SJCRH30 (cell line): ENCODE measurements at regions not wholly inside any gene's neighbourhood (a gene's known extent, or its start where the extent isn't known, plus 50 kb on each side); places are given as distances from the start of the nearest gene placed in this dataset.

Source experiments
- DNase-seq, 2 experiments: peaks; one replicate each; pipeline ENCODE4 v3.0.0-alpha.2; 2015 to 2020
- H3K27ac ChIP-seq: fragments of 250-450 bp; sonication (Bioruptor Pico); 2 replicates; pipeline ENCODE4 v1.5.1; 2020; ENCODE audit warnings: mild to moderate bottlenecking, moderate library complexity
- H3K27me3 ChIP-seq: fragments of 250-450 bp; sonication (Bioruptor Pico); 2 replicates; pipeline ENCODE4 v1.5.1; 2020; ENCODE audit warnings: mild to moderate bottlenecking, moderate library complexity
- H3K36me3 ChIP-seq: fragments of 250-450 bp; sonication (Bioruptor Pico); 2 replicates; pipeline ENCODE4 v1.5.1; 2020; ENCODE audit warnings: mild to moderate bottlenecking, moderate library complexity
- H3K4me1 ChIP-seq: fragments of 250-450 bp; sonication (Bioruptor Pico); 2 replicates; pipeline ENCODE4 v1.5.1; 2020; ENCODE audit warnings: mild to moderate bottlenecking, moderate library complexity
- H3K4me3 ChIP-seq: fragments of 250-450 bp; sonication (Bioruptor Pico); 2 replicates; pipeline ENCODE4 v1.5.1; 2020; ENCODE audit warnings: mild to moderate bottlenecking, moderate library complexity
- H3K9me3 ChIP-seq: fragments of 250-450 bp; sonication (Bioruptor Pico); replicated peaks from 2 replicates; pipeline ENCODE4 v1.5.1; 2020; ENCODE audit warnings: mild to moderate bottlenecking, moderate library complexity

DNA sequence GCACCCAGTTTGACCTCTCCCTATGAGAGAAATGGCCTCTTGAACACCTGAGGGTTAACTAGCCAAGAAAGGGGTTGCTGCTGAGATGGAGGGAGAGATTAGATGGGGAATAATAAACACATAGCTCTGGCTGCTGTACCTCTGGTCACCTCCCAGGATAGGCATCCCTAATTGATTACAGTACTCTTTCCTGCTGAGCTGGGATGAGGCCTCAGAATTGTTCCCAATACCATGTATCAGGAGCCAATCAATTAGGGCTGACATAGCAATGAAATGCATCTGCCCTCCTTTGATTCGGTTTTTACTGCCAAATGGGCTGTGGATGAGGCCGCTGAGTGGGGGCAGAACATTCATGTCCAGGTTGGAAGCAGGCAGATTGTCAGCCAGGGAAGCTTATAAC, 339.4 kb upstream of the SLCO3A1 start:
- no peak overlapping the region for H3K4me3 ChIP-seq
- H3K9me3 ChIP-seq = no peaks in the 10 kb centered on the region
- no peaks in the 10 kb centered on the region for H3K4me1 ChIP-seq
- H3K36me3 ChIP-seq = no peaks in the 10 kb centered on the region
- H3K27me3 ChIP-seq = peaks cover 15% of the 10 kb centered on the region
- DNase-seq = no peak
- no peak overlapping the region for H3K27ac ChIP-seq

DNA sequence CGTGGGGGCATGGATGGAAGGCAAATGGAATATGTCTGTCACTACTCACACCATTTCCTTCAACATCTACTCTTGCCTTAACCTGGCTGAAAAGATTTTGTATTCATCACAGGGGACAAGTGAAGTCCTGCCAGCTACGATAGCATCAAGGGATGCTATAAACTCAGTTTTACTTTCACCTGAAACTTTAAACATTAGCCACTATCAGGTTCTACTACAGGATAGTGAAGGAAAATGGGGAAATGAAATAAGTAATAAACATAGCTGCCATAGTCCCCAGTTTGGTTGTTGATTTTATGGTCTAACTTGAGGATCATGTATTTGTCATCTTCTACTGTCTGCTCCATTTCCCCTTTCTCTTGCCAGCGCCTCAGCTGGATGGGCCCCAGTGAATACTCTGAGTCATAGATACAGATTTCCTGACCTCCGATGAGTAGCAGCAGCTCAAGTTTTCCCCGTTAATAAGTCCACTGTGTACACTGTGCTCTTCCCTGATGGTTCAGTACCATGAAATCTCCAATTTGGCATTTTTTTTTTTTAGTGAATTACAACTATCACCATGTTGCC, 338.2 kb upstream of the SLCO3A1 start:
- no peaks in the 10 kb centered on the region for H3K9me3 ChIP-seq
- no peaks in the 10 kb centered on the region for H3K36me3 ChIP-seq
- H3K27ac ChIP-seq = no peak overlapping the region
- H3K27me3 ChIP-seq = peaks cover 15% of the 10 kb centered on the region
- DNase-seq = no peak
- no peaks in the 10 kb centered on the region for H3K4me1 ChIP-seq
- H3K4me3 ChIP-seq = no peak overlapping the region

DNA sequence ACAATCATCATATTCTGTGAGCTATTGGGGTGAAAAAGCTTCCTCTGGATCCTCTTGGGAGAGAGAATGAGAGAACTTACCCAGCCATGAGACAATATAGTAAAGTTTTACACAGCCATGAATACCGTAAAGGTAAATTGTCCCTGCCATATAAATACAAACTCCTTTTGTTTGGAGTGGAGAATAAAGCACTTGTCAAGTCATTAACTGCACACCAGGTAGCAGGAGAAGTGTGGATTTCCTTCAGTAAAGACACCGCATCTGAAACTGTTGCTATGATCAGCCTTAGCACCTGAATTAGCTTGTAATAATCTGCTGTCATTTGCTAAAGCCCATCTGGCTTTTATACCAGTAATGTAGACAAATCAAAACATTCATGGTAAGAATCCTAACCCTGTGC, 336.6 kb upstream of the SLCO3A1 start:
- peaks cover 15% of the 10 kb centered on the region for H3K27me3 ChIP-seq
- DNase-seq = no peak
- no peak overlapping the region for H3K27ac ChIP-seq
- no peak overlapping the region for H3K4me3 ChIP-seq
- H3K36me3 ChIP-seq = no peaks in the 10 kb centered on the region
- no peaks in the 10 kb centered on the region for H3K4me1 ChIP-seq
- H3K9me3 ChIP-seq = no peaks in the 10 kb centered on the region

DNA sequence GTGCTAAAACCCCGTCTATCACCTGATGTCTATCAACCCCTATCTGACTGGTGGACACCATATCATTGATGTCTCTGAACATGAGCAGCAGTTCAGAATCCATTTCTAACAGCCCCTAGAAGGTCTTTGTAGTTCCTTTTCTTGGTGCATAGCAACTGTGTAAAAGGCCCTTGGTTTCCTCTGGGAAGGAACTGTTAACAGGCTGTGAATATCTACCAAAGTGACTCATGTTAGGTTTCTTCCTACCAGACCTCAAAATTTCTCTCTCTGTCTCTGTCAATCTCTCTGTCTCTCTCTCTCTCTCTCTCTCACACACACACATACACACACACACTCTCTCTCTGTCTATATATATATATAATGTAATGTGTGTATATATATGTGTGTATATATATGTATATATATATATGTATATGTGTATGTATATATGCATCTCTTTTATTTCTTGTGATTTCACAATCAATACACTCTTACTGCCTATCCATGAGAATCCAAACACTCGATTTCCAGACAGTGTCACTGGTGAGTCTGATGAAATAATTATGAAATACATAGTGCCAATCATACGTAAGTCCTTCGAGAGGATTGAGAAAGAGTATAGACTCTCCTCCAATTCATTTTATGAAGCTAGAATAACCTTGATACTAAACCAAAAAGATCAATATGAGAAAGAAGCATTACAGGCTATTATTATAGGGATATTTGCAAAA, 335.9 kb upstream of the SLCO3A1 start:
- peaks cover 15% of the 10 kb centered on the region for H3K27me3 ChIP-seq
- H3K9me3 ChIP-seq = no peaks in the 10 kb centered on the region
- H3K27ac ChIP-seq = no peak overlapping the region
- DNase-seq = no peak
- H3K36me3 ChIP-seq = no peaks in the 10 kb centered on the region
- no peaks in the 10 kb centered on the region for H3K4me1 ChIP-seq
- no peak overlapping the region for H3K4me3 ChIP-seq

DNA sequence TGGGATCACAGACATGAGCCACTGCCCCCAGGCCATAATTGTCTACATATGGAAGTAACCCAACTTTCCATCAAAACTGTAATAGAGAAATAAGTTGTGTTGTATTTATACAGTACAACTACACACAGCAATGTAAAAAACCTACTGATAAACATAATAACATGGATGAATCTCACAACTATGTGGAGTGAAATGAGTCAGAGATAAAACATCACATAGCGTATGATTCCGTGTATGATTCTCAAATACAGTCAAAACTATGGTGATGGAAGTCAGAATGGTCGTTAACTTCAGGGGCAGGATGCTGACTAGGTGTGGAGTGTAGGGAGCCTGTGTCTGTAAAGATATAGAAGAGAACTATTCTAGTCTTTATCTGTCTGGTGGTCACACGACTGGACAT, 332.7 kb upstream of the SLCO3A1 start:
- no peak for DNase-seq
- Histone ChIP-seq H3K27ac (no peak overlapping the region), H3K4me1 (no peaks in the 10 kb centered on the region), H3K36me3 (no peaks in the 10 kb centered on the region), H3K27me3 (peaks cover 5% of the 10 kb centered on the region; the same call in 1 of the 2 replicates), H3K9me3 (no peaks in the 10 kb centered on the region), H3K4me3 (no peak overlapping the region)

DNA sequence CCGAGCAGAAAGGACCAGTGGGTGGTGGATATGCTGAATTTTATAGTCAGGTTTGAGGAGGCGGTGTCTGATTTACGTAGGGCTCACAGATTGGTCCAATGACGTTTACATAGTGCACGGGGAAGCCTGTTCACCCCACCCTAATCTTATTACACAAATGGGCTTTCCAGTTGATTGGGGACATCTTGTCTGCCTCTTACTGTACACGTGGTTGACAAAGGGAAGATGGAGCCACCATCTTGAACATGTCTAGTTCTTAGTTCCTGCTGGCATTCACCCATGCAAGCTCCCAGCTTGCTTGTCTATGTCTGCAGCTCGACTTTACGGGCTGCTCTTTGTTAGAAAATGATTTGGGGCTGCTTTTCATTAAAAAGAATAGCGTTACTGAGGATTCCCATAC, 332.0 kb upstream of the SLCO3A1 start:
- Histone ChIP-seq H3K4me3 (no peak overlapping the region), H3K9me3 (no peaks in the 10 kb centered on the region), H3K4me1 (no peaks in the 10 kb centered on the region), H3K27me3 (peaks cover 5% of the 10 kb centered on the region; the same call in 1 of the 2 replicates), H3K27ac (no peak overlapping the region), H3K36me3 (no peaks in the 10 kb centered on the region)
- no peak for DNase-seq

DNA sequence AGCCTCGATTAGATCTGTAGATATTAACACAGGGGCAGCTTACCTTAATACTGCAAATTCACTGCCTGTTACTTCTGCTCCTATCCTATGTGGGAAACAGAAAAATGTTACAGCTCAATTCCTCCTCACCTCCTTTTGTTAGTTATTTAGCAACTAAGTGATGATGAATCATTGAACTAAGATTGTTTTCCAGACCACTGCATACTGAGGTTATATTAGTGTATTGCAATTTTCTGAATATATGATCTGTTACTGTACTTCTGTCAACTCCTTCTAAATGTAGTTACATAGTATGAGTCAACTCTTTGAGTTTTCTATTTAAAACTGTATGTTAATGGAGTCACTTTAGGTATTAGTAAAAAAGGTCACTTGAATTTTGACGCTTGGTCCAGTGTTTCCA, 331.5 kb upstream of the SLCO3A1 start:
- Histone ChIP-seq H3K27ac (no peak overlapping the region), H3K4me1 (no peaks in the 10 kb centered on the region)
- DNase-seq = no peak

DNA sequence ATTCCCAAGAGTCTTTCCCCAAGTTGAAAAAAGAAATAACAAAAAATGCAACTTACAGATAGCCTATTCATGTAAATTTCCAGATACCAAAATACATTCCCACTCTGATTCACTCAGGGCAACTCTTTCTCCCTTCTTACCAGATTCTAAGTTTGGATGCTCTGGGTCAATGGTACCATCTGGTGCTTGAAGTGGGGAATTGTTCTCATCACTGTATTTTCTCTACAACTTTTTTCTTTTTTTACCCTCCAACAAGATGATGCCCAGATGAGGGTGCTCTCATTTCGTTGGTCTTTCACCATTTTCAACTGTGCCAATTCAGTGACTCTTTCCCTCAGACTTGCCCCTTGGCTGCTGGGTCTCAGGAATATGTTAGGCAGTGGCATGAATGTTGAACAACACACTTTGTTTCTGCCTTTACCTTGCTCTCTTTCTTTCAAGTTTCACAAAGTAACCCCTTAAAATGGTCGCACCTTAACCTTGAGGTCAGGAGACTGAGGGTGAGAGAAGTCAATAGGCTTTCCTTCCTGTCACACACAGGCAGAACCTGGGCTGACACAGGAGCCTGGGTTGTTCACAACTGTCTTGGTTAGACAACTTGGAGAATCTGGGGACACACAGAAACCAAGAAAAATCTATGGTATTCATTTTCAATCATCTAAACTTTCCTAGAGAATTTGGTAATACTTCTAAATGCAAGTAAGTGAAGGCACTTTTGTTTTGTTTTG, 330.7 kb upstream of the SLCO3A1 start:
- no peak for DNase-seq
- Histone ChIP-seq H3K27me3 (peaks cover 5% of the 10 kb centered on the region; the same call in 1 of the 2 replicates), H3K9me3 (no peaks in the 10 kb centered on the region), H3K4me3 (no peak overlapping the region), H3K36me3 (no peaks in the 10 kb centered on the region), H3K4me1 (no peaks in the 10 kb centered on the region), H3K27ac (no peak overlapping the region)

More for the DNA sequence above, 331.5 kb upstream of the SLCO3A1 start:
- peaks cover 5% of the 10 kb centered on the region; the same call in 1 of the 2 replicates for H3K27me3 ChIP-seq
- no peaks in the 10 kb centered on the region for H3K9me3 ChIP-seq
- H3K4me3 ChIP-seq = no peak overlapping the region
- no peaks in the 10 kb centered on the region for H3K36me3 ChIP-seq

DNA sequence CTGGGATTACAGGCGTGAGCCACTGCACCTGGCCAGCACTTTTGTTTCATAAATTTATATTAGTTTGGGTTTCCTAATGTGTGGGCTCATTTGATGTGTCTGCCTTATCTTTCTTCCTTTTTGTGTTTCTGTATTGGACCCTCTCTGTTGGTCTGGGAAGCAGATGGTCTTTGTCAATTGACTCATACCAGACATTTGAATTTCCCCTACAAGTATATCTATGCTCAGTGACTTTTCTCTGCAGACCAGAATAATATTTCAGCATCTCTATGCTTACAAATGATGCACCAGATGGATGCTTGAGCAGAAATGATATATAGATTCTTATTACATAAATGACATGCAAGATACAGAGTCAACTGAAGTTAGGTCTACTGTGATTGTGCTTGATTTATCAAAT, 329.9 kb upstream of the SLCO3A1 start:
- DNase-seq = no peak
- Histone ChIP-seq H3K27me3 (no peaks in the 10 kb centered on the region), H3K4me3 (no peak overlapping the region), H3K27ac (no peak overlapping the region), H3K4me1 (no peaks in the 10 kb centered on the region), H3K9me3 (no peaks in the 10 kb centered on the region), H3K36me3 (no peaks in the 10 kb centered on the region)

DNA sequence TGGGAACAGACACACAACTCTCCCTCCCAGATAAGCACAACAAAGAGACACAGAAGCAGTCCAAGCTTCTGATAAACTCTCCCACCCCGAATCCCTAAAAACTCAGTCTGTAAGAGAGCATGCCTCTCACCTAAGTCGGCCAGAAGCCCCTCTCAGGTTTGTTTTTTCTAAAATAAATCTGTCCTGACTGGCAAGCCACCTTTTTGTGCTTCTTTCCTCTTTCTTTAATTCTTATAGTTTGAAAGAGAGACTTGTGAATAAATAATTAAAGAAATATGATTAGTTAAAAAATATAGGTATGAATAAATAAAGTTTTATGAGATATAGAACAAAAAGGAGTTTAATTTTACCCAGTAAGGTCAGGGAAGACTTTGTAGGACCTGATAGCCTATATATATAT, 329.0 kb upstream of the SLCO3A1 start:
- Histone ChIP-seq H3K4me3 (no peak overlapping the region), H3K9me3 (no peaks in the 10 kb centered on the region), H3K27ac (no peak overlapping the region), H3K27me3 (no peaks in the 10 kb centered on the region), H3K4me1 (no peaks in the 10 kb centered on the region), H3K36me3 (no peaks in the 10 kb centered on the region)
- DNase-seq = no peak

DNA sequence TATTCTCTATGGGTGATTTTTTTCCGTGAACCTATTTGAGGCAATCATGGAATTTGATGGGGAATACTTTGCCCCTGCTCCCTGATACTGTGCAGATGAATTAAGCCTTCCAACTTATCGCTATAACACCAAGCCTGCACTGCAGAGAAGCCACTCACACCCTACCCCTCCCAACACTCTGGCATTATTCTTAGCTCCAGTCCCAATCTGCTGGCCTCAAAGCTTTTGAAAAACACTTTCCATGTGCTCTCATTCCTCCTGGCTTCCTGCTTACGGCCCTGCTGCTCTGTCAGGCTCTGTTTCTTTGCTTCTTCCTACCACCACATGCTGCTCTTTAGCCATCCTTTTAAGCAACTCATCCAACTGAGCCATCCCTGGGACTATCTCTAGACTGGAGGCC, 327.8 kb upstream of the SLCO3A1 start:
- Histone ChIP-seq H3K36me3 (no peaks in the 10 kb centered on the region), H3K4me1 (no peaks in the 10 kb centered on the region), H3K4me3 (no peak overlapping the region), H3K27ac (no peak overlapping the region), H3K27me3 (no peaks in the 10 kb centered on the region), H3K9me3 (no peaks in the 10 kb centered on the region)
- no peak for DNase-seq

DNA sequence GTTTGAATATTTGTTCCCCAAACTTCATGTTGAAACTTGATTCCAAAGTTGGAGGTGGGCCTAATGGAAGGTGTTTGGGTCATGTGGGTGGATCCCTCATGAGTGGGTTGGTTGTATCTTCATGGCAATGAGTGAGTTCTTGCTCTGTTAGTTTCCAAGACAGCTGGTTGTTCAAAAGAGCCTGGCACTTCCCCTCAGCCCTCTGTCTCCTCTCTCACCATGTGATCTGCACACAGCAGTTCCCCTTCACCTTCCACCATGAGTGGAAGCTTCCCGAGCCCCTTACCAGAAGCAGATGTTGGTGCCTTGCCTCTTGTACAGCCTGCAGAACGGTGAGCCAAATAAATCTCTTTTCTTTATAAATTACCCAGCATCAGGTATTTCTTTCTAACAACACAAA, 327.1 kb upstream of the SLCO3A1 start:
- Histone ChIP-seq H3K27ac (no peak overlapping the region), H3K9me3 (no peaks in the 10 kb centered on the region), H3K27me3 (no peaks in the 10 kb centered on the region), H3K4me3 (no peak overlapping the region), H3K4me1 (no peaks in the 10 kb centered on the region), H3K36me3 (no peaks in the 10 kb centered on the region)
- DNase-seq = no peak

DNA sequence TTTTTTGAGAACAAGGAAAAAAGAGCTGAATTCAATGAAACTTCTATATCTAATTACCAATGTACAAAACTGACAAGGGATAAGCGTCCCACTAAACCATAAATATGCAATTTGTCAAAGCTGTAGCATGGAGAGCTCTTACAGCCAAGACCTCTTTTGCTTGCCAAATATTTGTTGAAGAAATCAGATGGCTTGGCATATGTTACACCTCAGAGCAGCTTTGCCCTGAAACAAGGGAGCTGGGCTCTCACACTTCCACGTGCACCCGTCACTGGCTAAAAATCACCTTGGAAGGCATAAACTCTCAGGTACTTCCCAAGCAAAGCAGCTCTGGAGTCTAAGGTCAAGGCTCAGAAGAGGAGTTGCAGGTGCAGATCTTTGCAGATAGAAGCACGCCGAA, 324.7 kb upstream of the SLCO3A1 start:
- Histone ChIP-seq H3K4me1 (no peaks in the 10 kb centered on the region), H3K4me3 (no peak overlapping the region)
- DNase-seq = no peak

DNA sequence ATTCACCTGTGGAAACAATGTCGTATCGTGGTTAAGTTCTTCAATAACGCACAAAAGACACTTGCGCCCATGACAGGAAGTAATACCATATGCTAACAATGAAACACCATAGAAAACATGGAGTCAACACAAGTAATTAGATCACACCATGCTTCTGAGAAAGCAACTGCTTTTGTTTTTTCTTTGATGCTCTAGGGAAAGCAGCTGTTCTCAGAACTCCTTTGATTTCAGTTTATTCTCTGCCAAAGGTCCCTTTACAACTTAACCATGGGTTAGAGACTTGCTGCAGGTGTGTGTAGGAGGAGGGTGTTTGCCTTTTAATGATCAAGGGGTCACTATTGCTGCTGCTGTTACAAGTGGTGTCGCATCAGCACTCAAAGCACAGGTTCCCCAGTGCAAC, 324.0 kb upstream of the SLCO3A1 start:
- no peak for DNase-seq

More for the DNA sequence above, 324.7 kb upstream of the SLCO3A1 start:
- Histone ChIP-seq H3K9me3 (no peaks in the 10 kb centered on the region), H3K36me3 (no peaks in the 10 kb centered on the region), H3K27ac (no peak overlapping the region), H3K27me3 (no peaks in the 10 kb centered on the region)

DNA sequence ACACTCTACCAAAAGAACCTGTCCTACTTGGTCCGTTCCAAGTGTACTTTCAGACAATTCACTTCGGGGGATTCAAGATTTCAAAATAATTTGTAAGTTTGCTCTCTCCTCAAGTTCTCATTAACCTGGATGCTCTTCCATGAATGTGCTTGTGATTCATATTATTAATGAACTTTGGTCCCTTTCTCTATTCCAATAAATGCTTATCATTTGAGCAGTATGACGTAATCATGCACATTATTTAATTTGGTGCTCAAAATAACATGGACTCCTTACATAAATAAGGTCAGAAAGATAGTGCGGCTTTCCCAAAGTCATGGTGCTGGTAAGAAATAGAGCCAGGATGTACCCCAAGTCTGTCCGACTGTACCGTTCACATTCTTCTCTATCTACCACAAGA, 323.2 kb upstream of the SLCO3A1 start:
- Histone ChIP-seq H3K9me3 (no peaks in the 10 kb centered on the region), H3K4me1 (no peaks in the 10 kb centered on the region), H3K27me3 (no peaks in the 10 kb centered on the region), H3K27ac (no peak overlapping the region), H3K4me3 (no peak overlapping the region), H3K36me3 (no peaks in the 10 kb centered on the region)
- no peak for DNase-seq

More for the DNA sequence above, 324.0 kb upstream of the SLCO3A1 start:
- H3K4me3 ChIP-seq = no peak overlapping the region
- no peaks in the 10 kb centered on the region for H3K9me3 ChIP-seq
- no peaks in the 10 kb centered on the region for H3K27me3 ChIP-seq
- no peaks in the 10 kb centered on the region for H3K4me1 ChIP-seq
- H3K27ac ChIP-seq = no peak overlapping the region
- no peaks in the 10 kb centered on the region for H3K36me3 ChIP-seq
